HG03354 (cell line): ENCODE measurements at regions not wholly inside any gene's neighbourhood (a gene's known extent, or its start where the extent isn't known, plus 50 kb on each side); places are given as distances from the start of the nearest gene placed in this dataset.

Experiments used
- ATAC-seq: cut with Tn5 transposase; IDR thresholded peaks from one replicate; pipeline ENCODE4 v1.9.1; 2021; ENCODE audit warnings: mild to moderate bottlenecking; ENCODE audit not compliant: unreplicated experiment, poor library complexity, severe bottlenecking

DNA sequence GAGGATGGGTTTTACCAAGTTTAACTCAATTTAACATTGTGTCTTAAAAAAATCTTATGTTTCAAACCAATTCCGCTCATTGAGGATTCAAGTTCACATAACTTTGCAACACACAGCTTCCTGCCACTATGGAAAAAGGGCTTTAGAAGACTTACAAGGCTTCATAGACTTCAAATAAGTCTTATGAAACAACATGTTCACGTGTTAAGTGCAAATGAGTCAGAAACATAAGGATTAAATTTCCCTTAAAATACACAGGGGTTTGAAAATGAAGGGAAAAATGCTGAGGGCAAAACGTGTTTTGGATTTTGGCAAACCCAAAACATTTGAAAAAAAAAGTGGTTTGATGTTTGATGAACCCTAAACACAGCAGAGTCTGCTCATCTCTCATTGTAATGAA is 364.8 kb downstream of the BMP4 start:
- ATAC-seq: no peak

DNA sequence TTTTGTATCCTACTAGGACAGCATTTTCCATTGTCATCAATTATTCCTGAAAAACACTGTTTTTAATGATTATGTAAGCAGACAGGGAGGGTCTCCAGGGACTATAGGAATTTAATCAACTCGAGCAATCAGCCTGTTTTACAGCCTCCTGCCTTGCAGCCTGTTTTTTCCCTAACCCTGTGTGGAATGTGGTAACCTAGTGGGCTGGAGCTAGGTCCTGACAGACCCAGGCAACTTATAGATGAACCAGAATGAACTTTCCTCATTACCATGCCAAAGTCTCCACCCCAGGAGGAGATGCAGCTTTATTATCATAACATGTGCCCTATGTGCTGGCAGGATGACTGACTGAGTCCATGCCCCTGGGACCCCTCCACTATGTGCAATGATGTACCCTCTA is 375.1 kb downstream of the BMP4 start:
- ATAC-seq: no peak

DNA sequence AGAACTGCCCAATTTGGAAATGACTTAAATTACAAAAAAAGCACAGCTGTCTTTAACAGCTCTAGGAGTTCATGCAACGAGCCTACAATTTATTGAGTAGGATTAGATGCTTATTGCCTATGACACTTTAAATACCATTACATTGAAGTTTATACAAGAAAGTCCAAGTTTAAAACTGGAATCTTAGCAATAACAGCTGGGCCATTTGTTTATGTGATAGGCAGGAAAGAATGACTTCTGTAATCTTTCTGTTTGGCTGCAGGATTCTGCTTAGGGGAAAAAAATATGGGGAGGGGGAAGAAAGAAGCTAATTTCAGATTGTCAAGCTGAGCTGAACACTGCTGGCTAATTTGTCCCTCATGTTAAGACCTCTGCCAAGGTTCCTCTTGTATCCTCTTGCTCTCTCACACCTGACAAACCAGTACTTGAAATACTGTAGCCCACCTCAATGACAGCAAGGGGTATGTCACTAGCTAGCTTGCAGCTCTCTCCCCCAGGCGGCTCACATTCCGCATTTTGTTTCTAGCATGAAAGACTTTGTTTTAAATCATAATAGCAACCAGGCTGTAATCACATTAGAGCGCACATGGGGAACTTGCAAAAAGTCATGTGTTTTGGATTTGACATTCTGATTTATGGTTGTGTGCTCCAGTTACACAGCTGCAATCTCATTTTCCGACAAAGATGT is 384.8 kb downstream of the BMP4 start:
- ATAC-seq: no peak

DNA sequence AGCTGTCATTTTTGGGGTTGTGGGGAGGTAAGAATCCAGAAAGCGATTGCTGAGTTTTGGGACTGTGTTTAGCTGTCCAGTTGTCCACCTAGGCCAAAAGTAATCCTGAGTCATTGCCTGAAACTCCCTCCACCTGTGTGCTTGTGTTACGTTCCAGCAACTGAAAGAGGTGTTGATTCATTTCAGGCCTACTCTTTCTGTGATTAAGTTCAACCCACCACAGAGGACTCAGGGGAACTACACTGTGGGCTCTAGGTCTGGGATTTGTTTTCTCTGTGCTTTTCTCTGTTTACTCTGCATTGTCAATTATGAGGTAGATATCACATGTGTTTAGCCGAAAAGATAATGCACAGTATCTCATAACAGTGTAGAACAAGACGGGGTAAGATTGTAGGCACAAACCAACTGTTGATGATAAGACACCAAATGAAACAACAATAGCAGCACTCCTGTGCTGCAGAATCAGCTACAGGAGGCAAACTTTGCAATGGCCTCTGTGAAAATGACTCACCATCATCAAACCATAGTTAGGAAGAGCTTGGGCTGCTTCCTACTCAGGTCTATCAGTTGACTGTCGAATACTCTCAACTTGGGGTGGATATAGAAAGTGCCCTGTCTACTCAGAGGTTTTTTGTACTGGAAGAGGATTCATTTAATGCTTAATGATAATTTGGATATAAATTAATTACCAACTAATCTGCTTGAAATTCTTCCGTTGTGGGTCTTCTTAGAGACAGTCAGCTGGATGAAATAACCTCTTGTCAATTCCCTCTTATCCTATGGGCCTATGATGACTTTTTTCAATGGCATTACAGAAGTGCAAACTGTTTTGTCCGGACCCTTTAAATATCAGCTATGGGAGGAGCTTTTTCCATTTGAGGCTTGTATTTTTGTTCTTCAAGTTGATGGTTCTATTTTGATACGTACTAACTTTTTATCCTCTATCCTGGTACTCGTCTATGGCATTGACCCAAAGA is 385.9 kb downstream of the BMP4 start:
- ATAC-seq: peak; percentile 95

DNA sequence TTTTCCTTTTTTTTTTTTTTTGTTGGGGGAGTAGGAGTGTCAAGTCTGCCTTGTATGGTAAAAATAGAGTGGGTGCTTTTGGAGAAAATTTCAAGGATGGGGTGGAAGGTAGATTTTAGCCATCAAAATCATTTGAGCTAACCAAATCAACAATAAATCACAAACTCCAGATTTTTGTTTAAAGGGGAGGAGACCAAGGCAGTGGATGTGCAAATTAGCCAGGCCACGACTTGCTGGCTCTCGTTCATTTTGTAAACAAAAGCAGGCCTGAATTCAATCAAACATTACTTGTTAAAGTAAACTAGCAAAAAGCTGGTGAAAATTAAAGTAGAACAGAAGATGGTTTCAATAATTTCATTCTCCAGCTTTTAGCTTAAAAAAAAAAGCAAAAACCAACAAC is 387.2 kb downstream of the BMP4 start:
- no peak for ATAC-seq

DNA sequence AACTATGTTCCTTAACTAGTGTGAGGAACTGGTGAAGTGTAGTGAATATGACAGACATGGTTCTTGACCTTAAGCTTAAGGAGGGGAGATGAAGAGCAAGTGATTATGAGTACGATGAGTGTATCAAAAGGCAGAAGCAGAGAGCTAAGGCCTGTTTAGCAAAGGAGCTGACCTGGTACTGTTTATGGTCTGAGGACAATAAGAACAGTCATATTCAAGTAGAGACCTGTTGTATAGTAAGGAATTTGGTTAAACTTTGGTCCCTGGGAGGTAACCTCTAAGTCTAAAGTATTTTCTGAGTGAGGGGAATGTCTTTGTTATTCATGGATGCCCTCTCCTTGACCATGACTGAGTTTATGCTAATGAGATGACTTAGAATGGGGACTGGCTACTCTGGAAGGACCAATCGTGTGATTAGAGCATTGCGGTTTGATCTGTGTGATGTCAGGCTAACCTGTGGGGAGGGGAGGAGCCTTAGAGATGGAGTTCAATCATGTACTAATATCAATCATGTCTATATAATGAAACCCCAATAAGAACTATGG is 389.3 kb downstream of the BMP4 start:
- ATAC-seq: no peak

DNA sequence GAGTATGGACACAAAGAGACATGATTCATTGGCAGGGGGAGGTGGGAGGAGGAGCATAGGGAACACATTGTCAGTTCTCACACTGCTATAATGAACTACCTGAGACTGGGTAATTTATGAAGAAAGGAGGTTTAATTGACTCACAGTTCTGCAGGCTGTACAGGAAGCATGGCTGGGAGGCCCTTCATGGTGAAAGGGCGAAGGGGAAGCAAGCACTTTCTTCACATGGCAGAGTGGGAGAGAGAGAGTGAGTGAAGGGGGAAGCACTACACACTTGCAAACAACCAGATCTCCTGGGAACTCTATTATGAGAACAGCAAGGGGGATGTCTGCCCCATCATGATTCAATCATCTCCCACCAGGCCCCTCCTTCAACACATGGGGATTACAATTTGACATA is 391.8 kb downstream of the BMP4 start:
- ATAC-seq: no peak

DNA sequence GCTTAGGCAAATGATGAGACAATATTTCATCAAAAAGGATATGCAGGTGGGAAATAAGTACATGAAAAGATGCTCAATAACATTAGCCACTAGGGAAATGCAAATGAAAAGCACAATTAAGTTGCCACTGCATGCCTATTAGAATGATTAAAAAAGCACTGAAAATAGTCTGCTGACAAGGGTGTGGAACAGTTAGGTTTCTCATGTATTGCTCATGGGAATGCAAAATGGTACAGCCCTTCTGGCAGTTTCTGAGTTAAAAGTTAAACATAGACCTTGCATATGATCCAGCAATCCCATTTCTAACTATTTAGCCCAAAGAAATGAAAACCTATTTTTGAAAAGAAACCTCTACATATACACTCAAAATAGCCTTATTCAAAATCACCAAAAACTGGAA is 393.0 kb downstream of the BMP4 start:
- ATAC-seq: no peak

DNA sequence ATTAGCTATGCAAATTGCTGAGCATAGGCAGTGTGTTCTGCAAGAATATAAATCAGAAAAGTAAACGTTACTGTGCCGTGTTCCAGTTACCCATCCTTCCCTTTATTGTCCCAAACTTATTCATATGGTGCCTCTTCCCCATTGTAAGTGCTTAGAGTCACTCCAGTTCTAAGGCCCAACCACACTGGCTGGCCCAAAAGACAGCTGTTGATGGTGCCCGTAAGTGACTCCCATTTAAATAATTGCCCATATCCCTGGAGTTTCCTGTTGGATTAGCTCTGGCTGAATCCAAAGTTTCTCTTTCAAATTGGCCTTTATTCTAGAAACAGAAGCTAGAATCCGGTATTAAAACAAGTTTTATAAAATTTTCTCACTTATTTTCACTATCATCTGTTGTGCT is 400.1 kb upstream of the DDHD1 start:
- no peak for ATAC-seq

DNA sequence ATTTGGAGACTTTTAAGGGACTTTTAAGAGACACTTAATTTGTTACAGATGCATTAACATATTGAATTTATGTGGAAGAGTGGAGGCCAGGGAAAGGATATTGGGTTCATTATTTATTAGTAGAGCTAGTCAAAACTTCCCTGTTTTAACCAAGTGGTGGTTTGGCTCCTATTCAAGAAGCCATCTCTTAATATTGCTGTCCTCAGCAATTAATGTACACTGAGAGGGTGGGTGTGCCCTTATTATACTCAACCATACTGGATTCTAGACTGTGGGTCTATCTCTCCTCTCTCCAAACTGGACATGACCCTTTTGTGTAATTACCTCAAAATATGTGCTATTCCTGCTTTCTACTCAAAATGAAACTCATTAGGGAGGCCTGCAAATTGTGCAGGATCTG is 398.7 kb upstream of the DDHD1 start:
- no peak for ATAC-seq

DNA sequence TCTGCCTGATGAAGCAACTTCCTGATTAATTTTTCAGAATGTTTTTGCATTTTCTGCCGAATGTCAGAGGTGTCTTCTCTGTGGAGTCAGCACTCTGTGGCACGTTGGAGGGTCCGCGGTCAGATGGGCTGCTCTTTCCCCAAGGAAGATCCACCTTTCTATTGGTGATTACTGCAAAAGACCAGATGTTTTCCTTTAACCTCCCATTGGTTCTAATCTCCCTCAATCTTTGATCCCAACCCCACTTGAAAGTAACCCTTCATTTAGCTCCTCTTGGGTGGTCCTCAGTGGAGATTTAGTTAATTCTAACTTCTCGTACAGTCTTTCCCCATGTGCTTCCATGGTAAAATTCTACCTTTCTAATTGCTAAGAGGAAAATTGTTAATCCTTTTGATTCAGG is 397.7 kb upstream of the DDHD1 start:
- ATAC-seq: no peak

DNA sequence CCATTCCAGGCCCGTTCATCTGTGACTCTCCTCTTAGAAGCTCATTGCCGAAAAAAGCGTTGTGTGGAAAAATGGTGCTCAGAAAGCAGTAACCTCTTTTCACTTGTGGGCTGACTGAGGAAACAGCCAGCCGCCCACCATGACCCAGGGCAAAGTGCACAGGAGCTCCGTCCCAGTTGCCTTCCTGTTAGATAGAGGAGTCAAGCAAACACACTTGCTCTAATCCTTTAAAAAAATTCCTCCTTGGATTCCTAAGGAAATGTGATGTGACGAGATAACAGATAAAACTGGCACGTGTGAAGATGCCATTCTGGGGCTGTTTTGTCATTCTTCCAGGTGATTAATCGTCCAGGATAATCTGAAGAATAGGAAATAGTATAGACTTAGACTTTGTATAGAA is 396.8 kb upstream of the DDHD1 start:
- ATAC-seq: no peak

DNA sequence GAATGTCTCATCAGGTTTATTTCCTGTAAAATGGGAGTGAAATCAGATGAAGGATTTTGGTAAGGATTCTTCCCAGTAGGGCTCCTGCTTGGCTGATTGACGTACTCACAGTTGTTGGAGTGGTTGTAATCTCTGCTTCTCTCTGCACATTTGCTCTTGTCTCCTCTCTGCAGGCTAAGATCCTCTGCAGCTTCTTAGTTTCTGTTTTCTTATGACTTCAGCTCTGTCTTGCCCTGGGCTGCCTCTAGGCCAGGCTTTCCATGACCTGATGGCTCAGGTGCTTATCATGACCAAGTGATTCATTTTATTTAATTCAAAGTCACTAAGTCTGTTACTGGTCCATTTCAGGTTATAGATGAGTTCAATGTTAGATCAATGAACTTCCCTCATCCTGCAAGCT is 394.5 kb upstream of the DDHD1 start:
- no peak for ATAC-seq

DNA sequence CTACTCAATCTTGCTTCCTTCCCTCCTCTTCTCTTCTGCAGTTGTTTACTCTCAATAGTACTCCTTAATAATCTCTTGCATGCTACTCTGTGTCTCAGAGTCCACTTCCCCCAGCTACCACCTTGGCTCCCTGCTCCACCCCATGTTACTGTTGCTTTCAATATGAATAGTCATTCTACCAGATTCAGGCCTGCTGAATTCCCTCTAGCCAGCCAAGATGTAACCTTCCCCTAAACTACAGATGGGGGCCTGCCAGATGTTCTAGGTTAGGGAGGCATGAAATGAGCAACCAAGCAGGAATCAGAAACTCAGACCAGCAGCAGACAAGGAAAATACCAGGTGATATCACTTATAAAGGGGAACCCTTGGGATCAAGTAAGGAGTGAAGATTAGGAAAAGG is 392.1 kb upstream of the DDHD1 start:
- ATAC-seq: peak; percentile 68

DNA sequence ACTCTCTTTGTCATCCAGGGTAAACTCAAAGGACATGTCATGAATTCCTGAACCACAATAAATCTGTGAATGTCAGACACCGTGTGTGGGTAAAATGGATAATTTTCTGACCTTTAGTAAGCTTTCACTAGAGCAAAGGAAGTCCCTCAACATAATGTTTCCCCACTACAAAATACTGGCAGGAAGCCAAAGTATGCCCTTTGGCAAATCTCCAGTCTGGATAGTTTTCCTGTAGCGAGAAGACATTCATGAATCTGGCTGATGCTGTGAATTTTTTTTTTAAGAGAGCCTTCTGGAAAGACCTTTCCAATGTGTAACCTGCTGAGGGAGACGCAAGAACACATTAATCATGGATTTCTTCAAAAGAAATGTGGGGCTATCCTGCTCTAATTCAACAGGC is 389.6 kb upstream of the DDHD1 start:
- no peak for ATAC-seq

DNA sequence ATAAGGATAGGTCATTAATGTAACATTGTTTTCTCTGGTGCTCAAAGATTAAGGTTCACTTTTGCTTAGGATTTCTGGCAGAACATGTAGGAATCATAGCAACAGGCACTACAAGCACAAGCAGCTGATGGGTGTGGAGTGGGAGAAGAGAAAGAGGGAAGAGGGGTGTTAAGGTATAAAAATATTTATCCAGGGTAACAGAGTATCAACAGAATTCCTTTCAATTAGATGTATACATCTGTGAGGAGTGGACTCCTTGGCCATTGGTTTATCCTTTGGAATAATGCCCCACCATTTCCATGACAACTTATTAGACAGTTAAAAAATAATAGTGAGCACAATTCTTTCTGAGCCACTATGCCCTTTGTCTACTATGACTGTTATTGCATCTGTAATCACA is 388.3 kb upstream of the DDHD1 start:
- no peak for ATAC-seq

DNA sequence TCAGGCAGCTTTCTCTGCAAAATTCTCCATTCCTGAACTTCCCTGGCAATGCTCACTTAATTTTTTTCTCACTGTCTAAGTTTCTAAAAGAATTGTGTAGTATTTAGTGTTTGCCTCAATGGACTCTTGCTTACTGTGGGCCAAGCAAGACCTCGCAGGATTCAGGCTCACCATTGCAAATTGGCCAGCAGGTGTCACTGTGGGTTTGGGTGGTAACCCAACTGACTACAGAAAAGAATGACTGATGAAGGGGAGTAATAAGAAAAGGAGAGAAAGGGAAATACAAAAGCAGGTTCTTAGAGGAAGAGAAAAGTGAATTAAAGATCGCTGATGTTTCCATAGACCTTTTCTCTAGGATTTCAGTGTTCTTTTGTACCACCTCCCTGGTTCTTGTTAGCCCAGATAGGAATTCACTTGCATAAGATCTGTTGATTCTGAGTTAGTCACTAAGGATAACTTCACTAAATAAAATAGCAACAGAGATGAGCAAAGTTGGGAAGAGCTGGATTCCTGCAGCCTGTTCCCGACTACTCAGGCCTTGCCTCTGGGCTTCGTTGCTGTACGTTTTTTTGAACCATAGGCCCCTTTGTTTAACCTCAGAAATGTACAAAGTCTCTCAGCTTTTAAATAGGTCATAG is 386.5 kb upstream of the DDHD1 start:
- ATAC-seq: peak; percentile 85

DNA sequence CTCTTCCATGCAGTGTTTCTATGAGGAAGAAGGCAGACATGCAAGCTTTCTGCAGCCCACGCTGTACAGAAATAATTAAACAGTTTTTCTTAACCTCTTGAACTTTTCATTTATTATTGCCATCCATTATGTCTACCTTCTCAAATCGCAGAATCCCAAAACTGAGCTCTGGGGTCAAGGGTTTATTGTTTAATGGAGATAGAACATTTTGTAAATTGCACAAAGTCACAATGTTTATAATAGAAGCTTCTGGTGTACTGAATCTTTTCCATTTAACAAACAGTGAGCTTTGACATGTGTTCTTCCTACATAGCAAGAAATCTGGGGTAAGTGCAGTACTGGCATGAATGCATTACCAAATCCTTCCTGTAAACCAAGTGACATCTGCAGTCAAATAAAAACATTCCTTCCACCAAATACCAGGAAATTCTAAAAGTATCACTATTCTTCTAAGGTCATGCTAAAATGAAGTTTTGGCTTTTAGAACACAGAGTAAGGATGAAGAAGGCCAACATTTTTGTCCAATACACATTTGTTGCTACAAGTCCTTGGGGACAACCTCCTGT is 385.3 kb upstream of the DDHD1 start:
- no peak for ATAC-seq

DNA sequence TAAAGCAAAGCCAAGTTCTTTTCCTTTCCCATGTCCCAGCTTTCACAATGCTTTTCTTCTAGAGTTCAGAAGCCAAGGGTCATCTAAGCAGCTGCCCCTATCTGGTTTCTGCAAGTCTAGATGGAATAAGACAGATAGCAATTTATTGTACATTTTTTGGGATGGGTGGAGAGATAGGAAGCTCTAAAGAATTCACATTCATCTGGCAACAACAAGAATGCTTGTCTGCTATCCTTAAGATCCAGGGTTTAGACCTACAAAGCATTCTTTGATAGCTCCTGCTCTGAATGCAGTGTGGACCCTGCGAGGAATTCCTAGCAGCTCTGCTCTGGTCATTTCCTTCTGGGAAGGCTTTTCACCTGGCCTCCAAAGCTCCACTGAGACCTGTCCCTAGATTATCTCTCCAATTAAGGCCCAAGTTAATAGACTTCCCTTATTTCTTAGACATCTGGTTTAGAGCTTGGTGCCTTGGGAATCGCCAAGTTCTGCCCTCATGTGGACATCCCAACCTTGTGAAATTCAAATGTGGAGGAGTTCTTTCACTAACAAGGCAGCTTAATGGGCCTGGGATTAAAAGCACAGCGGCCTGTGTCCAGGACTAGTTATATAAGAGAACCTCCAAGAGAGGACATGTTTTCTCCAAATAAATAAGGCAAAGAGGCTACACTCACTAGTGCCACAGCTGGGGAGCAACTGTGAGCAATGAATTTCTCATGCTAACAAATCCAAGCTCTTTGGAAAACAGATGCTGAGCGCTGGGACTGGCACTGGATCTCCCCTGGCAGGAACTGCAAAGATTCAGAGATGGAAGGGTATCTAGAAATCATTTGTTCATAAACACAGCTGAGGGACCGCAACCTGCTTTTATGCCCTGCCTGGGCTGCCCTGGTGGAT is 384.5 kb upstream of the DDHD1 start:
- ATAC-seq: no peak
